NOMO-1 treated with dmso at 0.1 percent for 144 hours (cell line): ENCODE measurements at regions not wholly inside any gene's neighbourhood (a gene's known extent, or its start where the extent isn't known, plus 50 kb on each side); places are given as distances from the start of the nearest gene placed in this dataset.
"Not testable (repeated sequence)": the region's sequence is repeated elsewhere in the genome, so short reads cannot be mapped to it uniquely, and the experiment has no call there.

Experiments
- DNase-seq: peaks from one replicate; lab custom pipeline; 2025; ENCODE audit not compliant: unreplicated experiment; lab: John Stamatoyannopoulos, UW

DNA sequence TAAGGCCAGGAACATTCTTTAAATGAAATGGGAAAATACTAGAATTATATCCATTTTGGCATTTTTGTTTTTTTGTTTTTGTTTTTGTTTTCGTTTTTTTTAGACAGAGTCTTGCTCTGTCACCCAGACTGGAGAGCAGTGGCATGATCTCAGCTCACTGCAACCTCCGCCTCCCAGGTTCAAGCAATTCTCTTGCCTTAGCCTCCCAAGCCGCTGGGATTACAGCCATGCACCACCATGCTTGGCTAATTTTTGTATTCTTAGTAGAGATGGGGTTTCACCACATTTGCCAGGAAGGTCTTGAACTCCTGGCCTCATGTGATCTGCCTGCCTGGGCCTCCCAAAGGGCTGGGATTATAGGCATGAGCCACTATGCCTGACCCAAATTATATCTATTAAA lies 520.7 kb upstream of the RORB start:
- DNase-seq = not testable (repeated sequence)

DNA sequence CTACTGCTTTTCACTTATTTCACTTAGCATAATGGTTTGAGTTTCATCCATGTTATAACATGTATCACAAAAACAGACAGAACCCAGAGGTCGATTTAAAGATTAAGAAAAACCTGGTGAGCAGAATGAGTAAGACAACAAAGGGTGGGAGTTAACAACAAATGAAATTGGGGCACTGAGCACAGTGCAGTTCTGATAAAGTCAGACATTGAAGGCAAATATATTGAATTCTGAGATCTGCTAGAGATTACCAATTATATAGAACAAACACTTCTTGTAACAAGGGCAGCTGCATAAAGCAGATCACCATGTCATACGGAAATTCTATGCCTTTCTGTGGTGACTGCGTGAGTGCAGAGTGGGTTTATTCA lies 517.3 kb upstream of the RORB start:
- DNase-seq = no peak

DNA sequence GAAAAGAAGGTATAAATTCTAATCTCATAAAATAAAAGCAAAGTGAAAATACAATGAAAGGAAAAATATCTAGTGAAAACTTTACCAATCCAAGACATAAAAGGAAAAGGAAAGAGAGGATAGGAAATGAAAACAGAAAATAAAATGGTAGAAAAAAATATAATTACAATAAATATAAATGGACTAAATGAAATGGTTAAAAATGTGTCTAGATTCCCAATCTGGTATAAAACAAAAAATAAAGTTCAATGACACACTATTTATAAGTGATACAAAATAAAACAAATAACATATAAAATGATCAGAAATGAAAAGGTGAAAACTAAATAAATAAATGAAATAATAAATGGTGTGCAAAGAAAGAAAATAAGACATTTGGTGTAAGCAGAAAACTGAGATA lies 516.4 kb upstream of the RORB start:
- no peak for DNase-seq

DNA sequence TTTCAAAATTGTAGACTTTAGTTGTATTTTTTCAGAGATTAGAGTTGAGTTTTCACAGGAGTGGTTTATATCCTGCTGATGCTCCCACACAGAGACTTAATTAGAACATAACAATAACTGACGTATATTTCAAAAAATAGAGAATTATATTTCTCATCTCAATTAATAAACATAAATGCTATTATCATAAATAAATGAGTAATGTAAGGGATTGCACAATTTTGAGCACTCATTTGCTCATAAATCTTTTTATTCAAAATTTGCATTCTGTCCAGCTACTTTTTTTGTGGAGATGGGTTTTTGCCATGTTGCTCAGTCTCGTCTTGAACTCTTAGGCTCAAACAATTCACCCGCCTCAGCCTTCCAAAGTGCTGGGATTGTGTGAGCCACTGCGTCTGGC lies 515.7 kb upstream of the RORB start:
- no peak for DNase-seq

DNA sequence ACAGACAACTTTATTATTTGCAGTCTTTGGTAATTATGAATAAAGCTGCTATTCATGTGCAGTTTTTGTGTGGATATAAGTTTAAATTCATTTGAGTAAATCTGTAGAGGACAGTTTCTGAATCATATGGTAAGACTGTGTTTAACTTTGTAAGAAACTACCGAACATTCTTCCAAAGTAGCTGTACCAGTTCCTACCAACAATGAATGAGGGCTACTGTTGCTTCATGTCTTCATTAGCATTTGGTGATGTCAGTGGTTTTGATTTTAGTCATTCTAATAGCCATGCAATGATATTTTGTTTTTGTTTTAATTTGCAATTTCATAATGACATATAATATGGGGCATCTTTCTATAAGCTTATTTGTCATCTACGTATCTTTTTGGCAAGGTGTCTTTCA lies 501.3 kb upstream of the RORB start:
- no peak for DNase-seq

DNA sequence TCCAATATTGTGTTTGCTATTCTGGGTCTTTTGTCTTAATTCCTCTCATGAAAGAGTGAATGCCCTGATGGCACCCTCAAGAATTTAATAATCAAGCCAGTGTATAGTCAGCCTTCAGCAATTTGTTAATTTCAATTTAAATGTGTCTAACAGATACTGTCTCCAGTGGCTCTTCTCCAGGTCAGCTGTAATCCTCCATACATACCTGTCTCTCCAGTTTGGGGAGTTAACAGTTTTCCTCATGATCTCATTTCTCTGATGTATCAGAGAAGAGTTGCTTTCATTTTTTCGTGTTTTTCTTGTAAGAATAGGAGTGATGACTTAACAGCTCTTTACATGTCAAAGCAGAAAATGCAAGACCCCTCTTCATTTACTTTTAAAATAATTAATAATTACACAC lies 500.3 kb upstream of the RORB start:
- no peak for DNase-seq

DNA sequence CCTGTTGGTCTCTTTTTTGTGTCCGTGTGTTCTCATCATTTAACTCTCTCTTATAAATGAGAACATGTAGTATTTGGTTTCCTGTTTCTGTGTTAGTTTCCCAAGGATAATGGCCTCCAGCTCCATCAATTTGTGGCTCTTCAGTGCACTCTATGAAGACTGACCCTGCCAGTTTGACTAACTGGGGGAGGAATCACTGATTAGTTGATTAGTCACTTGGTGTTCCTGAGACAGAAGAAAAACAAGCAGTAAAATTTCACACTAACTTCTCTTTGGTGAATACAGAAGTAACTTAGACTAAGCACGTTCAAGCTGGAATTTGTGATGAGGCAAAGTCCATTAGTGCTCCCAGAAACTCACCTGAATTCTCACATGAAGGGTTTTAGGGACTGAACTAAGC lies 495.8 kb upstream of the RORB start:
- no peak for DNase-seq

DNA sequence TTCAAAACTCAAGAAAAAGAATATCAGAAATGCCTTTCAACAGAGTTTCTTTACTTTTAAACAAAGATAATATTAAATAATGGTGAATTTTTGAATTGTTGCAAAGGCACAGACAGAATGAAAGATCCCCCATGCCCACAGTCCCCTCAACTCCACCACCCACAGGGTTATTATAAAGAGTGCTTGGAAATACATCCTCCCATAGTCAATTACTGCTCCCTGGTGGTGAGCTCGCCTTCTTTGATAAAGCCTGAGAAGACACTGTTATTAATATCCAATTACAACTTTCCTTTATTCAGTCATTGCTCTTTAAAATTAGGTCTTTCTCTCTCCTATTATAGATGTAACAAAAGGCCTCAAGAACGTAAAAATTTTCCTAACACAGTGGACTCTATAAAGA lies 490.2 kb upstream of the RORB start:
- DNase-seq = no peak

DNA sequence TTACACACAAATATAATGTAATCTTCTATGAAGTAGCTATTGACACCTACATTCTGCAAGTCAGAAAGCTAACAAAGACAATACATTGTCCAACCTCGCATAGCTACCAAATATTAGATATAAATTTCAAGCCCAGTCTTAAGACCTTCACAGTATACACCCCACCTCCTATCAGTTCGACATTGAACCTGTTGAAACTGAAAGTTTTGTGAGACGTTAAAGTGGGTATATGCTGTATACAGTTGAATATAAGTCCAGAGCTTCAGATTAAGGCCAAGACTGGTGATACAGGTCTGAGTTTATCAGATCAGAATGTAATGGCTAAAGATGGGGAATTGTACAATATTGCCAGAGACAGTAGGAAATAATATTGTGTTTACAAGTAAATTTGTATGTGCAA lies 489.3 kb upstream of the RORB start:
- no peak for DNase-seq

DNA sequence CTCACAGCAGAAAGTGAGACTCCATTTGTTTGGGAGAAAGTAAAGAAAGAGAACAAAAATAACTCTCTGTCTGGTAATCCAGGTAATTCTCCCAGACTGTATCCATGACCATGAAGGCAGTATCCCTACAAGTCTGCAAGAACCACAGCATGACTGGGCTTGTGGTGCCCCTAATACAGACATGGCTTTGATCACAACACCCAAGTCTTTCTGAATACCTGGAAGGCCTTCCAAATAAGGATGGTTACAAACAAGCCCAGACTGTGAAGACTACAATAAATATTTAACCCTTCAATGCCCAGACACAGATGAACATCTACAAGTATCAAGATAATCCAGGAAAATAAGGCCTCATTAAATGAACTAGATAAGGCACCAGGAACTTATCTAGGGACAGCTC lies 481.1 kb upstream of the RORB start:
- no peak for DNase-seq

DNA sequence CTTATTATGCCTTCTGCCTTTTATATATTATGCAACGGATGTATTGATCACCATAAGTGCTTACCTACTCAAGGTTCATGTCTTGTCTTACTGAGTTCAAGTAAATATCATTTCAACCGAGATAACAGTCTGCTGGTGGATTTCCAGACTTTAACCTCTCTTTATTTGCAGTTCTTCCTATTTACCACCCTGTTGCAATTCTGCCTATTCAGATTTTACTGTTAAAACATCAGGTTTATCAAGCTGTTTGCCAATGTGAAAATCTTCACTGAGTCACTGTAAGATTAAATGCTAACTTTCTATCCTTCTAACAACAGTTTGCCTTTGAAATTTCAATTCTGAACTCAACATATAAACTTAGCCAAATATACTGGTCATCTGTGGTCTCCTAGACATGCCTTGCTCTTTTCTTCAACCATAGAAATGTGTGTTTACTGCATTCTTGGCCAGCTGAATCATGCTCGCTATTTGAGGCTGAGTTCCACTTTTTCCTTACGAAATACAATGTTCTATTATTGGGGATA lies 471.7 kb upstream of the RORB start:
- no peak for DNase-seq

DNA sequence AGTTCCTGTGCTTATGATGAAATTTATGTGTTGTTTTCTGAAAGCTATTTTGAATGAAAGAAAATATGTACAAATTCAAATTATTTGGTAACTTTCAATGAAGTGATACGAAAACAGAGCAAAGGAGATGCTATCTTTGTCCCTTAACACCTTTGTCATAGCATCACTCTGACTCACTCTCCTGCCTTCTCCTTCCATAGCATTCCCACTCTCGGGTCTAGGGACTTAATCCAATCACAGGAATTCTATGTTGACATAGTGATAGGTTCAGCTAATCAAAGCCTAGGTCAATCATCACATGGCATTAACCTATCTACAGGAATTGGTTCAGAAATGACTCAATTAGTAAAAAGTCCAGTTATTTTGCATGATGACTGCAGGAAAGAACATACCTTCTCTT lies 464.7 kb upstream of the RORB start:
- DNase-seq = no peak

DNA sequence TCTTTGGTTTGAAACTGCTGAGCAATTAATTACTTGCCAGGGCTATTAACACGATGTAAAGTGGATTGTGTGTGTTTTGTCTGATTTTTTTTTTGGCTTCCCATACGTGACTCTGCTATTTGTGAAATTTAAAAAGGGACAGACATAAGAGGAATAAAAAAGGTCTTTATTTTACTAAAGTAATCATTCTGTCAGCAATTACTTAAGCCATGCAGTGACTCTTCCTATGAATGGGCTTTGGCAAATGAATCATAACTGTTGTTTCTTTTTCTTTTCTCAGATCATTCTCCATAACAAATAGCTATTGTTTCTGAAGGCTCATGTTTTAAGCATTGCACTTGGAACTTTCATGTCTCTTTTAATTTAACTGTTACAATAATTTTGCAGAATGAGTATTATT lies 461.3 kb upstream of the RORB start:
- no peak for DNase-seq

DNA sequence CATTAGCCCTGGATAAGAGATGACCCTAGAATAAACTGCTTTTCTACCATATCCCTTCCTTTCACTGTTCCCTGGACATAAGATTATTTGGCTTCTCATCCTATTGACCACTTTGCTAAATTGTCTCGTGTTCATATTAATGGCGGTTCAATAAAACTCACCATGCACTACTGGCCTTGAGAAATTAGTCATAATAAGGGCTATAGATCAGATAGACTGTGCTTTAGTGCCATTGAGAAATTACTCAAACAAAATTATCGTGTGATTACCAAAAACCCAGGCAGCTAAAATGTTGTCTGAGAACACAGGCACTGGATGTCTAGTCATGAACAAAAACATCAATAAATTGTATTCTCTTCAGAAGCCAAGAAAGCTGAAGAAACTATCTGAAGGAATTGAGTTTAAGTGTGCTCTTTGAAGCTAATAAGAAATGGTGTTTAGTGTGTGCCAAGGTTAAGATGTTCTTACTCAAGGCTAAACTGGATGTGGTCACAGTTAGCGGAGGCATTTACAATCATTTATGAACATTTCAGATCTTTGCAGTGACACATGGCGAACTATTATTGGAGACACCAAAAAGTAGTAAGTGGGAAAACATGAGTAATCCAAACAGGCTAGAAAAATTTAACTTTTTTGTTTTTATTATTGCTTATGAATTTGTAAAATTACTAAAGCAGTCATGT lies 460.4 kb upstream of the RORB start:
- DNase-seq = no peak

DNA sequence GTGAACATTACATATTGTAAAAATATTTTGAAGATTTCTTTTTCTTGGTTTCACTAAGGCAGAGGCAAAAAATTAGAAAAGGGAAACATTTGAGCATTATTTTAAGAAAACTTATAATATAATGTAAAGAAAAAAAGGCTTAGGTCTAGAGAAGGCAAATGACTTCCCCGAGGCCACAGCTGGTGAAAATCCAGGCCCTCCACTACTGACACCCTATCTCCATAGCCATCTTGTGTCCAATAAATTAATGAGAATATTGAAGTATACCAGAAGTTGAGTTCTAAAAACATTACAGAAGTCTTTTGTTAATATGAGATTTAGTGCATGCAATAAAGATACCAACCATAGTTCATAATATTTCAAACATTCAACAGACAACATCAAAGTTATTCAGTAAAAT lies 459.9 kb upstream of the RORB start:
- DNase-seq = no peak

DNA sequence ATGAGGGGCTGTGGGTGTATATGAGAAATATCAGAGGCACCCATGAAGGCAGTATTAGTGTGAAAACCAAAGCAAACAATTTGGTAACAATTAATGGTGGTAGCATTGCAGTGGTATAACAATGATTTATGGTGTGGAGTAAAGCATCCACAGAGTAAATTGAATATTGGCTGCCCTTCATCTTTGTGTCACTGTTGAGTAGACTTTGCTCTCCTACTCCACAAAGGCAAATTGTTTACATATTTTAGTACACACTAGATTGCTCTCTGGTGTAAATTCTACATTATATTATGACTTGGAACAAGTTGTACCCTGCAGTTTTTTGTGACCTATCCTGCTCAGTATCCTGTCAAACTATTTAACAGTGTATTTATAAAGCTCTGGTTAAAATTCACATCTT lies 455.5 kb upstream of the RORB start:
- DNase-seq = no peak

DNA sequence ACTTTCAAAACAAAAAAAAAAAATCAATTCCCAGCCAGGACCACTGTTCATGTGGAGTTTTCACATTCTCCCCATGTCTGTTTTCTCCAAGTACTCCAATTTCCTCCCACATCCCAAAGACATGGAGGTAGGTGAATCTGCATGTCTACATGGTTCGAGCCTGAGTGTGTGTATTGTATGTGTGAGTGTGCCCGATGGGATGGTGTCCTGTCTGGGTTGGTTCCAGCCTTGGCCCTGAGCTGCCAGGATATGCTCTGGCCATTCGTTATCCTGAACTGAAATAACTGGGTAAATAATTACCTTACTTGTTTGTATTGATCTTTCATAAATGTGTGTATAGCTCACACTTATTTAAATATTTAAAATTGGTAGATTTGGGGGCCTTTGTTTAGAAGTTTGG lies 452.3 kb upstream of the RORB start:
- DNase-seq = no peak

DNA sequence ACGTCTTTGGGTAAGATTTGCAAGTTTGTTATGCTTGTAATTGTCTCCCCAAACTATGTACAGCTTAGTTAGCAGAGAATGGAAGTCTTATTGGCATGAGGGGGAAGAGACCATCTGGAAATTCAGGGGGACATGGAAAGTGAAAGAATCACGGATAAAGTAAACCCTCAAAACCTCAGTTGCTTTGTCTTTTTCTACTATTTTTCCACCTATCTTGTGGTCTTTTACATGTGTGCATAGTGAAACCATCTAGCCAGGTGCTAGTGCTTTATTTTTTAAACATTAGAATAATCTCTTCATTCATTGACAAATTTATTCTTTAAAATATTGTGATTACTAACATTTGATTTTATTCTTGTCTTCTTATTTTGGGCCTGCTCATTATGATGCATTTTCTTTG lies 441.1 kb upstream of the RORB start:
- DNase-seq = no peak

DNA sequence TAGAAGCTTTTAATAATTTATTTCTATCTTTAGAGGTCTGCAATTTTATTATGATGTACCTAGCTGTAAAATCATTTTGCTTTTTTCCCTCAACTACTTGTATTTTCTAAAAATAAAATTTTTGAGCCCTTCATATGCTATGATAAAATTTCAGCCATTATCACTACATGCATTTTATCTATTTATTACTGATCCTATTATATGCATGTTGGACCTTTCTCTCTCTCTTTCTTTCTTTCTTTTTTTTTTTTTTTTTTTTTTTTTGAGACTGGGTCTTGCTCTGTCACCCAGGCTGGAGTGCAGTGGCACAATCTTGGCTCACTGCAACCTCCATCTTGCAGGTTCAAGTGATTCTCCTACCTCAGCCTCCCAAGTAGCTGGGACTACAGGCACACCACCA lies 440.1 kb upstream of the RORB start:
- not testable (repeated sequence) for DNase-seq

DNA sequence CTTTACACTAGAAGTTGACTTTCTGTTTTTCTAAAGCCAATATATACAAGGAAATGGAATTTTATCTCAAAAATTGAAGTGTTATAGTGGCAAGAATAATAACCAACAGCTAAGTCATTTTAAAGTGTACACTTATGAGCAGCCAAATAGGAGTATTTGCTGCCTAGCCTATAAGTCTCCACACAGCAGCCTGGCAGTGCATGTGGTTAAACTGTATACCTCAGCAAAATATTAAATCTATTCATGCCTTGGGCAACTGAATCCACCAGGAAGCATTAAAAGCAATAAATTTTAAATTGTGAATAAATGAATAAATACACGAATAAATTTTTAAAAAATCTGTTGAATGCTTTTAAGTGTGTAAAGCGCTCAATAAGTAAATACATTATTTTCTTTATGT lies 432.4 kb upstream of the RORB start:
- no peak for DNase-seq

DNA sequence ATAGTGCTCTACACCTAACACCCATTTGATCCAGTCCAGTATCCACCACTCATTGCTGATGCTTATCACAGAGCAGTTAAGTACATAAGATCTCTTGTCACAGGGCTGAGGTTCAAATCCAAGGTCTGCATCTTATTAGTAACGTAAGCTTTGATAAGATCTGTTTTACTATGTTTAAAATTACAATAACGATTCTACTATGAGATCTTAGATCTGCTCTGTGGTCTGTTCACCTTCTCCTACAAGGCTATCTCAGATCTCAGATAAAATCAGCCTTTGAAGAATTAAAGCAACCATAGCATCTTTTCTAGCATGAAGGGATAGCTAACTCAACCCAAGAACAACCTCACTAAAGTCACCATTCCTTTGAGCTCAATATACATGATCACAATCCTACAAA lies 431.0 kb upstream of the RORB start:
- DNase-seq = no peak

DNA sequence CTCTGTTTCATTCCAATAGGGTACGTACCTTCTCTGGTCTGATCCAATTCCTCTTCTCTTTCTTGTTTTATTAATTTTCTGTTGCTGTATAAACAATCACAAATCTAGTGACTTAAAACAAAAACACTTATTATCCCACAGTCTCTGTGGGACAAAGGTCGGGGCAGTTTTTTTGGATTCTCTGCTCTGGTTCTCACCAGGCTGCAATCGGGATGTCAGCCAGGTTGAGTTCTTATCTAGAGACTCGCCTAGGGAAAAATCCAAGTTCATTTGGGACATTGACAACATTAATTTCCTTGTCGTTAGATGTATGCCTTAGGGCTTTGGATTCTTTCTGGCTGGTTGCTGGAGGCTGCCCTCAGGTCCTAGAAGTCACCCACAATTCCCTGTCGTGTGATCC lies 430.5 kb upstream of the RORB start:
- no peak for DNase-seq

DNA sequence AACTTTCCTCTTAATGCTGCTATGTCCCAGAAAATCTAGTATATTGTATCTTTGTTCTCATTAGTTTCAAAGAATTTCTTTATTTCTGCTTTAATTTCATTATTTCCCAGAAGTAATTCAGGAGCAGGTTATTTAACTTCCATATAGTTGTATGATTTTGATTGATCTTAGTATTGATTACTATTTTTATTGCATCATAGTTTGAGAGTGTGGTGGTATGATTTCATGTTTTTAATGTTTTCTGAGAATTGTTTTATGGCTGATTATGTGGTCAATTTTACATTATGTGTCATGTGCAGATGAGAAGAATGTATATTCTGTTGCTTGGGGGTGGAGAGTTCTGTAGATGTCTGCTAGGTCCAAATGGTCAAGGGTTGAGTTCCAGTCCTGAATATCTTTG lies 425.6 kb upstream of the RORB start:
- DNase-seq = no peak

DNA sequence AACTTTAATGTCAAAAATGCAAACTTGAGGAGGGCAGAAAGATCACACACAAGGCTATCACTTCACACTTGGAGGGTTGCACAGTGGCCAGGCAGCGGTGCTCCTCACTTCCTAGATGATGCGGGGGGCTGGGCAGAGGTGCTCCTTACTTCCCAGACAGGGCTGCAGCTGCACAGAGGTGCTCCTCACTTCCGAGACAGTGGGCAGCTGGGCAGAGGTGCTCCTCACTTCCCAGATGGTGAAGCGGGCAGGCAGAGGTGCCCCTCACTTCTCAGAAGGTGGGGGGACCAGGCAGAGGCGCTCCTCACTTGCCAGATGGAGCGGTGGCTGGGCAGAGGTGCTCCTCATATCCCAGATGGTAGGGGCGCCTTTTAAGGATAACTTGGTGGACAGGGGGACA lies 423.2 kb upstream of the RORB start:
- no peak for DNase-seq
